ENCODE measurements at regions not wholly inside any gene's neighbourhood (a gene's known extent, or its start where the extent isn't known, plus 50 kb on each side); places are given as distances from the start of the nearest gene placed in this dataset.

- H2AFZ ChIP-seq: peak overlapping the region; percentile 15; the same call in 1 of the 2 replicates
Observed at GRCh38 chr2:42971947-42972736, 179.8 kb upstream of the HAAO start.

GRCh38 chr2:42971381-42971780, 179.0 kb upstream of the HAAO start:
- H3K79me2 ChIP-seq (ENCODE audit: insufficient read depth): no peaks in the 10 kb centered on the region
- in situ Hi-C loops (cut with MboI): loop anchor here (10.0 kb wide), 1 partner anchor 253 kb away; the partner anchor contains the start of gene ZFP36L2
- H3K4me1 ChIP-seq (ENCODE audit: insufficient read depth): peaks cover 74% of the 10 kb centered on the region
- no peaks in the 10 kb centered on the region for H3K9me3 ChIP-seq (ENCODE audit: low read depth)
- H3K27me3 ChIP-seq (replicated peaks; ENCODE audit: insufficient read depth): no peaks in the 10 kb centered on the region
- H3K9me2 ChIP-seq (ENCODE audit: insufficient read depth): no peaks in the 10 kb centered on the region
- no peak overlapping the region for H3K9ac ChIP-seq
- peaks cover 40% of the 10 kb centered on the region for H3F3A ChIP-seq (ENCODE audit: insufficient read depth)
- TF ChIP-seq EZH2phosphoT487 (IDR thresholded peaks at IDR 0.05; ENCODE audit: insufficient read depth, low read depth) (no peak), EZH2 (IDR thresholded peaks at IDR 0.05; ENCODE audit: insufficient read depth, poor library complexity, severe bottlenecking) (no peak)
- 86 to 87% methylated on average over 8 of the region's 8 CpGs for WGBS, 2 experiments (ENCODE audit: low coverage in 1 of 2, low lambda C conversion rate in 2 of 2, missing lambda C conversion rate in 2 of 2)
- no peak for DNase-seq
- no peak overlapping the region for H3K4me3 ChIP-seq
- no peaks in the 10 kb centered on the region for H3K36me3 ChIP-seq (ENCODE audit: low read depth)
- H3K4me2 ChIP-seq (ENCODE audit: unreplicated experiment): no peak overlapping the region
- H3K27ac ChIP-seq: no peak overlapping the region
- H4K20me1 ChIP-seq (ENCODE audit: insufficient read depth): no peaks in the 10 kb centered on the region
- H2AFZ ChIP-seq: no peak overlapping the region

More at GRCh38 chr2:42971947-42972736, 179.8 kb upstream of the HAAO start:
- in situ Hi-C loops (cut with MboI): loop anchor here (10.0 kb wide), 1 partner anchor 253 kb away; the partner anchor contains the start of gene ZFP36L2
- no peaks in the 10 kb centered on the region for H3K27me3 ChIP-seq (replicated peaks; ENCODE audit: insufficient read depth)
- H3K27ac ChIP-seq: no peak overlapping the region; the same call in 1 of the 2 replicates
- peaks cover 40% of the 10 kb centered on the region for H3F3A ChIP-seq (ENCODE audit: insufficient read depth)
- no peaks in the 10 kb centered on the region for H3K79me2 ChIP-seq (ENCODE audit: insufficient read depth)
- no peaks in the 10 kb centered on the region for H3K9me2 ChIP-seq (ENCODE audit: insufficient read depth)
- DNase-seq: peak; percentile 45
- WGBS, 2 experiments (ENCODE audit: low coverage in 1 of 2, low lambda C conversion rate in 2 of 2, missing lambda C conversion rate in 2 of 2): 47 to 53% methylated on average over 7 of the region's 7 CpGs
- no peak overlapping the region for H3K4me2 ChIP-seq (ENCODE audit: unreplicated experiment)
- no peaks in the 10 kb centered on the region for H3K36me3 ChIP-seq (ENCODE audit: low read depth)
- no peak for TF ChIP-seq EZH2 (IDR thresholded peaks at IDR 0.05; ENCODE audit: insufficient read depth, poor library complexity, severe bottlenecking)
- no peak for TF ChIP-seq EZH2phosphoT487 (IDR thresholded peaks at IDR 0.05; ENCODE audit: insufficient read depth, low read depth)
- no peaks in the 10 kb centered on the region for H4K20me1 ChIP-seq (ENCODE audit: insufficient read depth)
- H3K9ac ChIP-seq: no peak overlapping the region
- no peak overlapping the region for H3K4me3 ChIP-seq
- H3K4me1 ChIP-seq (ENCODE audit: insufficient read depth): peaks cover 68% of the 10 kb centered on the region
- no peaks in the 10 kb centered on the region for H3K9me3 ChIP-seq (ENCODE audit: low read depth)

GRCh38 chr2:42970151-42970550, 177.8 kb upstream of the HAAO start:
- Histone ChIP-seq H3K4me2 (ENCODE audit: unreplicated experiment) (peak overlapping the region; percentile 69), H2AFZ (no peak overlapping the region), H3K27me3 (replicated peaks; ENCODE audit: insufficient read depth) (no peaks in the 10 kb centered on the region), H3K9ac (peak overlapping the region; percentile 66), H3K4me1 (ENCODE audit: insufficient read depth) (peaks cover 69% of the 10 kb centered on the region), H4K20me1 (ENCODE audit: insufficient read depth) (no peaks in the 10 kb centered on the region), H3K9me3 (ENCODE audit: low read depth) (no peaks in the 10 kb centered on the region), H3K4me3 (0 out of 2 replicates have a peak overlapping the region, but pooled peaks have one; percentile 27), H3K79me2 (ENCODE audit: insufficient read depth) (no peaks in the 10 kb centered on the region), H3K9me2 (ENCODE audit: insufficient read depth) (no peaks in the 10 kb centered on the region), H3K27ac (peak overlapping the region; percentile 93), H3K36me3 (ENCODE audit: low read depth) (no peaks in the 10 kb centered on the region), H3F3A (ENCODE audit: insufficient read depth) (peaks cover 49% of the 10 kb centered on the region)
- in situ Hi-C loops (cut with MboI): loop anchor here (10.0 kb wide), 1 partner anchor 255 kb away; the partner anchor contains the start of gene ZFP36L2
- 47 to 65% methylated on average over 3 of the region's 3 CpGs for WGBS, 2 experiments (ENCODE audit: low coverage in 1 of 2, low lambda C conversion rate in 2 of 2, missing lambda C conversion rate in 2 of 2)
- TF ChIP-seq EZH2phosphoT487 (IDR thresholded peaks at IDR 0.05; ENCODE audit: insufficient read depth, low read depth): no peak
- DNase-seq: peak; percentile 69

GRCh38 chr2:42969231-42970150, 177.1 kb upstream of the HAAO start:
- peak overlapping the region; percentile 69 for H3K4me2 ChIP-seq (ENCODE audit: unreplicated experiment)
- peak overlapping the region; percentile 66 for H3K9ac ChIP-seq
- peak overlapping the region; percentile 93 for H3K27ac ChIP-seq
- H3K4me3 ChIP-seq: 0 out of 2 replicates have a peak overlapping the region, but pooled peaks have one; percentile 27
- in situ Hi-C loops (cut with MboI): loop anchor here (10.0 kb wide), 1 partner anchor 255 kb away; the partner anchor contains the start of gene ZFP36L2
- no peaks in the 10 kb centered on the region for H3K9me3 ChIP-seq (ENCODE audit: low read depth)
- 14 to 20% methylated on average over 10 to 12 of the region's 12 CpGs for WGBS, 2 experiments (ENCODE audit: low coverage in 1 of 2, low lambda C conversion rate in 2 of 2, missing lambda C conversion rate in 2 of 2)
- H3K79me2 ChIP-seq (ENCODE audit: insufficient read depth): no peaks in the 10 kb centered on the region
- peak; percentile 99 for DNase-seq
- H3K9me2 ChIP-seq (ENCODE audit: insufficient read depth): no peaks in the 10 kb centered on the region
- H4K20me1 ChIP-seq (ENCODE audit: insufficient read depth): no peaks in the 10 kb centered on the region
- peaks cover 71% of the 10 kb centered on the region for H3K4me1 ChIP-seq (ENCODE audit: insufficient read depth)
- H2AFZ ChIP-seq: no peak overlapping the region
- H3K36me3 ChIP-seq (ENCODE audit: low read depth): no peaks in the 10 kb centered on the region
- H3F3A ChIP-seq (ENCODE audit: insufficient read depth): peaks cover 50% of the 10 kb centered on the region
- TF ChIP-seq EZH2phosphoT487 (IDR thresholded peaks at IDR 0.05; ENCODE audit: insufficient read depth, low read depth) (no peak), EZH2 (IDR thresholded peaks at IDR 0.05; ENCODE audit: insufficient read depth, poor library complexity, severe bottlenecking) (no peak)
- no peaks in the 10 kb centered on the region for H3K27me3 ChIP-seq (replicated peaks; ENCODE audit: insufficient read depth)
